Uterus (tissue), 2 donors: ENCODE measurements at regions not wholly inside any gene's neighbourhood (a gene's known extent, or its start where the extent isn't known, plus 50 kb on each side); places are given as distances from the start of the nearest gene placed in this dataset.
"Not testable (repeated sequence)": the region's sequence is repeated elsewhere in the genome, so short reads cannot be mapped to it uniquely, and the experiment has no call there.

Source experiments
- POLR2A ChIP-seq, 2 donors: fragments of 450-650 bp; IDR thresholded peaks; one replicate each; pipeline ENCODE4 v1.6.1; 2016; ENCODE audit warnings: antibody characterized with exemption in 2 of 2, mild to moderate bottlenecking in 1 of 2, moderate library complexity in 1 of 2
- TF ChIP-seq, protein P1 (sequence below), 4 experiments: fragments of 200-600 bp in 2 of 4; fragments of 450-650 bp in 2 of 4; sonication (generic) in 2 of 4; IDR thresholded peaks; one replicate each; pipeline ENCODE4 v1.5.1; 2016 to 2019; ENCODE audit warnings: antibody characterized with exemption in 4 of 4, mild to moderate bottlenecking in 2 of 4, moderate library complexity in 1 of 4

- TF ChIP-seq, protein P1, sequence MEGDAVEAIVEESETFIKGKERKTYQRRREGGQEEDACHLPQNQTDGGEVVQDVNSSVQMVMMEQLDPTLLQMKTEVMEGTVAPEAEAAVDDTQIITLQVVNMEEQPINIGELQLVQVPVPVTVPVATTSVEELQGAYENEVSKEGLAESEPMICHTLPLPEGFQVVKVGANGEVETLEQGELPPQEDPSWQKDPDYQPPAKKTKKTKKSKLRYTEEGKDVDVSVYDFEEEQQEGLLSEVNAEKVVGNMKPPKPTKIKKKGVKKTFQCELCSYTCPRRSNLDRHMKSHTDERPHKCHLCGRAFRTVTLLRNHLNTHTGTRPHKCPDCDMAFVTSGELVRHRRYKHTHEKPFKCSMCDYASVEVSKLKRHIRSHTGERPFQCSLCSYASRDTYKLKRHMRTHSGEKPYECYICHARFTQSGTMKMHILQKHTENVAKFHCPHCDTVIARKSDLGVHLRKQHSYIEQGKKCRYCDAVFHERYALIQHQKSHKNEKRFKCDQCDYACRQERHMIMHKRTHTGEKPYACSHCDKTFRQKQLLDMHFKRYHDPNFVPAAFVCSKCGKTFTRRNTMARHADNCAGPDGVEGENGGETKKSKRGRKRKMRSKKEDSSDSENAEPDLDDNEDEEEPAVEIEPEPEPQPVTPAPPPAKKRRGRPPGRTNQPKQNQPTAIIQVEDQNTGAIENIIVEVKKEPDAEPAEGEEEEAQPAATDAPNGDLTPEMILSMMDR (IDR thresholded peaks at IDR 0.05), result not testable (repeated sequence)
- not testable (repeated sequence) for TF ChIP-seq POLR2A (IDR thresholded peaks at IDR 0.05)
Measured at GRCh38 chr2:87352178-87352934, 330.7 kb upstream of the PLGLB1 start.
